Endothelial cell of umbilical vein (primary cell): ENCODE measurements at regions not wholly inside any gene's neighbourhood (a gene's known extent, or its start where the extent isn't known, plus 50 kb on each side); places are given as distances from the start of the nearest gene placed in this dataset.
"Not testable (repeated sequence)": the region's sequence is repeated elsewhere in the genome, so short reads cannot be mapped to it uniquely, and the experiment has no call there.

Experiments
- BruUV-seq: library from RNA; stranded (reverse); fragments of 400-500 nt; replicated peaks from 2 replicates; lab custom pipeline; 2021; lab: Mats Ljungman, UMichigan
- CTCF ChIA-PET: fragments of 300-600, 350-600 bp; sonication (Branson Sonifier 250); formaldehyde crosslinking; loops from one replicate; lab custom pipeline; 2021; ENCODE audit warnings: antibody characterized with exemption, inconsistent platforms; lab: Charles Lee
- POLR2A ChIA-PET: fragments of 300-600, 350-600 bp; sonication (Branson Sonifier 250); formaldehyde crosslinking; loops from one replicate; lab custom pipeline; 2021; ENCODE audit warnings: antibody characterized with exemption, inconsistent platforms; lab: Charles Lee
- DNase-seq: peaks from one replicate; pipeline ENCODE4 v3.0.0-alpha.2; 2011; ENCODE audit warnings: low read depth, low spot score
- FAIRE-seq: peaks from 2 replicates; lab custom pipeline; 2011; peaks lifted over from hg19 to GRCh38; lab: Jason Lieb, UNC
- H2AFZ ChIP-seq: 2 replicates; pipeline ENCODE4 v1.6.0; 2012; ENCODE audit warnings: low read depth, low read length, control low read depth, inconsistent platforms
- H3K27ac ChIP-seq: 2 replicates; pipeline ENCODE4 v1.5.1; 2011; ENCODE audit warnings: low read depth, mild to moderate bottlenecking, control low read depth, low read length, moderate library complexity; ENCODE audit not compliant: insufficient read depth
- H3K27me3 ChIP-seq, 2 experiments: 2 replicates each; pipeline versions ENCODE4 v1.6.0 to v1.6.1; 2011; ENCODE audit warnings: low read length in 2 of 2, mixed read lengths in 1 of 2; ENCODE audit not compliant: control insufficient read depth in 2 of 2, insufficient read depth in 2 of 2
- H3K36me3 ChIP-seq, 2 experiments: 2 replicates in 1 of 2; 3 replicates in 1 of 2; pipeline ENCODE4 v1.5.1; 2011; ENCODE audit warnings: low read length in 2 of 2, mild to moderate bottlenecking in 1 of 2, moderate library complexity in 1 of 2; ENCODE audit not compliant: control insufficient read depth in 2 of 2, insufficient read depth in 2 of 2; ENCODE audit errors: extremely low read depth in 1 of 2
- H3K4me1 ChIP-seq: 3 replicates; pipeline ENCODE4 v1.5.1; 2011; ENCODE audit warnings: mild to moderate bottlenecking, low read length; ENCODE audit not compliant: control insufficient read depth, insufficient read depth; ENCODE audit errors: extremely low read depth
- H3K4me2 ChIP-seq: 2 replicates; pipeline ENCODE4 v1.6.1; 2011; ENCODE audit warnings: low read length, control low read depth, mixed read lengths; ENCODE audit not compliant: insufficient read depth
- H3K4me3 ChIP-seq, 3 experiments: fragments of 200-600 bp in 1 of 3; sonication (generic), shearing (Covaris generic) in 1 of 3; replicated peaks in 1 of 3; 2 replicates each; pipeline ENCODE4 v1.5.1; 2011 to 2016; ENCODE audit warnings: control low read depth in 3 of 3, low read length in 3 of 3, mild to moderate bottlenecking in 2 of 3, inconsistent platforms in 1 of 3, low read depth in 1 of 3, moderate library complexity in 1 of 3; ENCODE audit not compliant: insufficient read depth in 1 of 3
- H3K79me2 ChIP-seq: 2 replicates; pipeline ENCODE4 v1.6.0; 2012; ENCODE audit warnings: low read length, inconsistent platforms; ENCODE audit not compliant: control insufficient read depth, insufficient read depth
- H3K9ac ChIP-seq: replicated peaks from 2 replicates; pipeline ENCODE3; 2011; ENCODE audit warnings: low read length, control low read depth; ENCODE audit not compliant: insufficient read depth; ENCODE audit errors: extremely low read depth
- H3K9me1 ChIP-seq: replicated peaks from 3 replicates; pipeline ENCODE4 v1.6.0; 2011; ENCODE audit warnings: mild to moderate bottlenecking, low read length; ENCODE audit not compliant: control insufficient read depth, insufficient read depth; ENCODE audit errors: extremely low read depth
- H3K9me3 ChIP-seq: replicated peaks from 2 replicates; pipeline ENCODE4 v1.5.1; 2012; ENCODE audit warnings: low read length, inconsistent platforms; ENCODE audit not compliant: control insufficient read depth, insufficient read depth
- H4K20me1 ChIP-seq: replicated peaks from 2 replicates; pipeline ENCODE3; 2011; ENCODE audit warnings: mild to moderate bottlenecking, low read length; ENCODE audit not compliant: control insufficient read depth, insufficient read depth; ENCODE audit errors: extremely low read depth
- EZH2 ChIP-seq: IDR thresholded peaks from 2 replicates; pipeline ENCODE4 v1.6.1; 2012; ENCODE audit warnings: borderline replicate concordance, low read depth, mild to moderate bottlenecking, moderate library complexity, low read length, inconsistent platforms; ENCODE audit not compliant: severe bottlenecking
- FOS ChIP-seq: IDR thresholded peaks from 2 replicates; pipeline ENCODE4 v1.6.1; 2011; ENCODE audit warnings: mild to moderate bottlenecking, low read length, moderate library complexity, borderline replicate concordance; ENCODE audit not compliant: insufficient read depth
- GATA2 ChIP-seq: IDR thresholded peaks from 2 replicates; pipeline ENCODE4 v1.7.0; 2011; ENCODE audit warnings: low read depth, mild to moderate bottlenecking, moderate library complexity, mixed read lengths, low read length; ENCODE audit not compliant: insufficient read length, insufficient read depth
- JUN ChIP-seq: IDR thresholded peaks from 2 replicates; pipeline ENCODE4 v1.6.1; 2011; ENCODE audit warnings: borderline replicate concordance, low read depth; ENCODE audit not compliant: insufficient read length, insufficient read depth
- MYC ChIP-seq: IDR thresholded peaks from one replicate; pipeline ENCODE4 v1.6.1; 2011; ENCODE audit warnings: mild to moderate bottlenecking, low read depth, low read length
- POLR2A ChIP-seq: IDR thresholded peaks from 2 replicates; pipeline ENCODE4 v1.6.1; 2012; ENCODE audit warnings: low read depth, mild to moderate bottlenecking, control low read depth, low read length
- POLR2AphosphoS5 ChIP-seq: IDR thresholded peaks from 2 replicates; pipeline ENCODE4 v1.6.1; 2012; ENCODE audit warnings: low read depth, mild to moderate bottlenecking, control low read depth, low read length, moderate library complexity; ENCODE audit not compliant: insufficient read depth
- dilution Hi-C: fragments of 300-500 bp; cut with MboI; formaldehyde crosslinking; loops from one replicate; pipeline ENCODE4 v1.15.0; 2019; ENCODE audit warnings: low sequenced_read_pairs; ENCODE audit not compliant: extremely low pct_ligation_motif_present
- intact Hi-C: fragments of 100-400 bp; cut with micrococcal nuclease; formaldehyde crosslinking; loops from one replicate; pipeline ENCODE4 v1.10.0; 2022
- TF ChIP-seq, protein P1 (sequence below), 2 donors: IDR thresholded peaks; 1 replicate in 1 of 2; 2 replicates in 1 of 2; pipeline ENCODE4 v1.5.1; 2011; ENCODE audit warnings: low read length in 2 of 2, mild to moderate bottlenecking in 2 of 2, moderate library complexity in 2 of 2, control low read depth in 1 of 2, inconsistent platforms in 1 of 2, low read depth in 1 of 2; ENCODE audit not compliant: insufficient read depth in 1 of 2; ENCODE audit errors: extremely low read depth in 1 of 2
- TF ChIP-seq, protein P2 (sequence below): IDR thresholded peaks from 2 replicates; pipeline ENCODE4 v1.6.1; 2011; ENCODE audit not compliant: insufficient read depth, insufficient read length

DNA sequence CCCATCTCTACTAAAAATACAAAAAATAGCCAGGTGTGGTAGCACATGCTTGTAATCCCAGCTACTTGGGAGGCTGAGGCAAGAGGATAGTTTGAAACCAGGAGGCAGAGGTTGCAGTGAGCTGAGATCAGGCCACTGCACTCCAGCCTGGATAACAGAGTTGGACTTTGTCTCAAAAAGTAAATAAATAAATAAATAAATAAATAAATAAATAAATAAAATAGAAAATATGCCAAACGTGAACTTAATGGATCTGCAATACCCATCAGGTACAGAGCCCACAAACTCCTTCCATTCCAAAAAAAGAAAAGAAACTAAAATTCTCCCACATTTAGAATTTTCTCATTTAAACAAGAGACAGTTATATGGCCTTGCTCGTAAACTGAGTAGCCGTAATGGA lies 702.7 kb downstream of the CDH18 start:
- POLR2A ChIA-PET: no interaction called here
- dilution Hi-C loops (no loop called here), intact Hi-C loops (no loop called here)
- no peaks in the 10 kb centered on the region for H3K36me3 ChIP-seq
- H3K79me2 ChIP-seq: no peaks in the 10 kb centered on the region
- no peak overlapping the region for H3K4me2 ChIP-seq
- CTCF ChIA-PET: no interaction called here
- no peaks in the 10 kb centered on the region for H3K27me3 ChIP-seq
- H2AFZ ChIP-seq: no peak overlapping the region
- TF ChIP-seq MYC: no peak
- no peak for TF ChIP-seq JUN
- TF ChIP-seq POLR2AphosphoS5: no peak
- no peak for TF ChIP-seq POLR2A
- TF ChIP-seq, protein P1, sequence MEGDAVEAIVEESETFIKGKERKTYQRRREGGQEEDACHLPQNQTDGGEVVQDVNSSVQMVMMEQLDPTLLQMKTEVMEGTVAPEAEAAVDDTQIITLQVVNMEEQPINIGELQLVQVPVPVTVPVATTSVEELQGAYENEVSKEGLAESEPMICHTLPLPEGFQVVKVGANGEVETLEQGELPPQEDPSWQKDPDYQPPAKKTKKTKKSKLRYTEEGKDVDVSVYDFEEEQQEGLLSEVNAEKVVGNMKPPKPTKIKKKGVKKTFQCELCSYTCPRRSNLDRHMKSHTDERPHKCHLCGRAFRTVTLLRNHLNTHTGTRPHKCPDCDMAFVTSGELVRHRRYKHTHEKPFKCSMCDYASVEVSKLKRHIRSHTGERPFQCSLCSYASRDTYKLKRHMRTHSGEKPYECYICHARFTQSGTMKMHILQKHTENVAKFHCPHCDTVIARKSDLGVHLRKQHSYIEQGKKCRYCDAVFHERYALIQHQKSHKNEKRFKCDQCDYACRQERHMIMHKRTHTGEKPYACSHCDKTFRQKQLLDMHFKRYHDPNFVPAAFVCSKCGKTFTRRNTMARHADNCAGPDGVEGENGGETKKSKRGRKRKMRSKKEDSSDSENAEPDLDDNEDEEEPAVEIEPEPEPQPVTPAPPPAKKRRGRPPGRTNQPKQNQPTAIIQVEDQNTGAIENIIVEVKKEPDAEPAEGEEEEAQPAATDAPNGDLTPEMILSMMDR (IDR thresholded peaks at IDR 0.05; ENCODE audit: extremely low read depth in 1 of 2, insufficient read depth in 1 of 2, low read depth in 1 of 2, low read length in 2 of 2): no peak
- TF ChIP-seq FOS: no peak
- TF ChIP-seq GATA2: no peak
- TF ChIP-seq, protein P2, sequence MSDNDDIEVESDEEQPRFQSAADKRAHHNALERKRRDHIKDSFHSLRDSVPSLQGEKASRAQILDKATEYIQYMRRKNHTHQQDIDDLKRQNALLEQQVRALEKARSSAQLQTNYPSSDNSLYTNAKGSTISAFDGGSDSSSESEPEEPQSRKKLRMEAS: no peak
- no peak for TF ChIP-seq EZH2
- H3K9me3 ChIP-seq: no peaks in the 10 kb centered on the region
- H3K9me1 ChIP-seq: no peaks in the 10 kb centered on the region
- DNase-seq (no peak), FAIRE-seq (no peak)
- no peaks in the 10 kb centered on the region for H3K4me1 ChIP-seq
- no peak overlapping the region for H3K4me3 ChIP-seq
- H3K9ac ChIP-seq: no peak overlapping the region
- BruUV-seq: no TSS peak
- no peaks in the 10 kb centered on the region for H4K20me1 ChIP-seq
- no peak overlapping the region for H3K27ac ChIP-seq

DNA sequence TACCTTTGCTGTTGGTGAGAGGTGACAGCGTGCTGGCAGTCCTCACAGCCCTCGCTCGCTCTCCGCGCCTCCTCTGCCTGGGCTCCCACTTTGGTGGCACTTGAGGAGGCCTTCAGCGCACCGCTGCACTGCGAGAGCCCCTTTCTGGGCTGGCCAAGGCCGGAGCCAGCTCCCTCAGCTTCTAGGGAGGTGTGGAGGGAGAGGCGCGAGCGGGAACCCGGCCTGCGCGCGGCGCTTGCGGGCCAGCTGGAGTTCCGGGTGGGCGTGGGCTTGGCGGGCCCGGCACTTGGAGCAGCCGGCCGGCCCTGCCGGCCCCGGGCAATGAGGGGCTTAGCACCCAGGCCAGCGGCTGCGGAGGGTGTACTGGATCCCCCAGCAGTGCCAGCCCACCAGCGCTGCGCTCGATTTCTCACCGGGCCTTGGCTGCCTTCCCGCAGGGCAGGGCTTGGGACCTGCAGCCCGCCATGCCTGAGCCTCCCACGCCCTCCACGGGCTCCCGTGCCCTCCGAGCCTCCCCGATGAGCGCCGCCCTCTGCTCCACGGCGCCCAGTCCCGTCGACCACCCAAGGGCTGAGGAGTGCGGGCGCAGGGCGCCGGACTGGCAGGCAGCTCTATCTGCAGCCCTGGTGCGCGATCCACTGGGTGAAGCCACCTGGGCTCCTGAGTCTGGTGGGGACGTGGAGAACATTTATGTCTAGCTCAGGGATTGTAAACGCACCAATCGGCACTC lies 700.3 kb downstream of the CDH18 start:
- POLR2A ChIA-PET: not testable (repeated sequence)

GRCh38 chr5:19288311-19288710 lies 699.7 kb downstream of the CDH18 start:
- H3K79me2 ChIP-seq, H3K9me3 ChIP-seq, H3K4me2 ChIP-seq, DNase-seq, H3K9me1 ChIP-seq, intact Hi-C loops, POLR2A ChIA-PET, H3K27me3 ChIP-seq, BruUV-seq, CTCF ChIA-PET, H3K4me1 ChIP-seq, FAIRE-seq, H3K4me3 ChIP-seq, H3K9ac ChIP-seq, H2AFZ ChIP-seq, H3K27ac ChIP-seq, H3K36me3 ChIP-seq, H4K20me1 ChIP-seq, dilution Hi-C loops: not testable (repeated sequence)

More for the DNA sequence above, 700.3 kb downstream of the CDH18 start:
- H3K4me3 ChIP-seq, CTCF ChIA-PET, H3K27me3 ChIP-seq, H3K36me3 ChIP-seq, H3K9ac ChIP-seq, DNase-seq, H3K9me3 ChIP-seq, dilution Hi-C loops, BruUV-seq, H3K9me1 ChIP-seq, H2AFZ ChIP-seq, H3K4me2 ChIP-seq, H3K79me2 ChIP-seq, H3K4me1 ChIP-seq, H4K20me1 ChIP-seq, FAIRE-seq, H3K27ac ChIP-seq, intact Hi-C loops: not testable (repeated sequence)
